GM18867 (cell line): ENCODE measurements at regions not wholly inside any gene's neighbourhood (a gene's known extent, or its start where the extent isn't known, plus 50 kb on each side); places are given as distances from the start of the nearest gene placed in this dataset.
"Not testable (repeated sequence)": the region's sequence is repeated elsewhere in the genome, so short reads cannot be mapped to it uniquely, and the experiment has no call there.

ENCODE experiments used
- ATAC-seq: cut with Tn5 transposase; IDR thresholded peaks from one replicate; pipeline ENCODE4 v1.9.1; 2021; ENCODE audit warnings: mild to moderate bottlenecking, moderate library complexity; ENCODE audit not compliant: unreplicated experiment

- peak; percentile 81 for ATAC-seq
These were observed 107.2 kb upstream of the LYZL2 start for GRCh38 chr10:30736685-30737232.

- no peak for ATAC-seq
These were observed 105.3 kb upstream of the LYZL2 start for GRCh38 chr10:30734901-30735300.

- no peak for ATAC-seq
These were observed 103.1 kb upstream of the LYZL2 start for GRCh38 chr10:30732671-30733070.

- ATAC-seq: no peak
These were observed 102.4 kb upstream of the LYZL2 start for GRCh38 chr10:30731963-30732362.

GRCh38 chr10:30730306-30730705, 100.8 kb upstream of the LYZL2 start:
- ATAC-seq: no peak

GRCh38 chr10:30728766-30729165, 99.2 kb upstream of the LYZL2 start:
- ATAC-seq: no peak

GRCh38 chr10:30728127-30728526, 98.6 kb upstream of the LYZL2 start:
- ATAC-seq: no peak

- no peak for ATAC-seq
These were observed 98.0 kb upstream of the LYZL2 start for GRCh38 chr10:30727524-30727923.

GRCh38 chr10:30726783-30727414, 97.3 kb upstream of the LYZL2 start:
- peak; percentile 82 for ATAC-seq

GRCh38 chr10:30725661-30726060, 96.1 kb upstream of the LYZL2 start:
- ATAC-seq: no peak

- ATAC-seq: no peak
These were observed 94.7 kb upstream of the LYZL2 start for GRCh38 chr10:30724296-30724695.

GRCh38 chr10:30722956-30723620, 93.5 kb upstream of the LYZL2 start:
- ATAC-seq: no peak

- no peak for ATAC-seq
These were observed 90.3 kb upstream of the LYZL2 start for GRCh38 chr10:30719832-30720231.

- ATAC-seq: no peak
These were observed 80.3 kb upstream of the LYZL2 start for GRCh38 chr10:30709700-30710358.

GRCh38 chr10:30709229-30709628, 79.7 kb upstream of the LYZL2 start:
- ATAC-seq: no peak

- no peak for ATAC-seq
These were observed 78.7 kb upstream of the LYZL2 start for GRCh38 chr10:30708234-30708633.

GRCh38 chr10:30706189-30706588, 76.6 kb upstream of the LYZL2 start:
- not testable (repeated sequence) for ATAC-seq

GRCh38 chr10:30705625-30706149, 76.1 kb upstream of the LYZL2 start:
- ATAC-seq: peak; percentile 16

GRCh38 chr10:30705101-30705624, 75.6 kb upstream of the LYZL2 start:
- peak; percentile 54 for ATAC-seq

GRCh38 chr10:30704601-30705100, 75.1 kb upstream of the LYZL2 start:
- peak; percentile 1 for ATAC-seq

- ATAC-seq: no peak
These were observed 74.6 kb upstream of the LYZL2 start for GRCh38 chr10:30704026-30704600.
